Fibroblast of villous mesenchyme (primary cell): ENCODE measurements at regions not wholly inside any gene's neighbourhood (a gene's known extent, or its start where the extent isn't known, plus 50 kb on each side); places are given as distances from the start of the nearest gene placed in this dataset.

Experiments
- DNase-seq: peaks from one replicate; pipeline ENCODE4 v3.0.0-alpha.2; 2010; ENCODE audit warnings: low read depth
- H3K4me3 ChIP-seq: 2 replicates; pipeline ENCODE4 v1.5.1; 2011; ENCODE audit warnings: low read depth, mild to moderate bottlenecking, low read length
- TF ChIP-seq, protein P1 (sequence below): IDR thresholded peaks from 2 replicates; pipeline ENCODE4 v1.5.1; 2012; ENCODE audit warnings: low read depth, mild to moderate bottlenecking, low read length; ENCODE audit not compliant: insufficient read depth

GRCh38 chr2:71813315-71813714 is 334.3 kb downstream of the CYP26B1 start:
- H3K4me3 ChIP-seq: no peak overlapping the region
- TF ChIP-seq, protein P1, sequence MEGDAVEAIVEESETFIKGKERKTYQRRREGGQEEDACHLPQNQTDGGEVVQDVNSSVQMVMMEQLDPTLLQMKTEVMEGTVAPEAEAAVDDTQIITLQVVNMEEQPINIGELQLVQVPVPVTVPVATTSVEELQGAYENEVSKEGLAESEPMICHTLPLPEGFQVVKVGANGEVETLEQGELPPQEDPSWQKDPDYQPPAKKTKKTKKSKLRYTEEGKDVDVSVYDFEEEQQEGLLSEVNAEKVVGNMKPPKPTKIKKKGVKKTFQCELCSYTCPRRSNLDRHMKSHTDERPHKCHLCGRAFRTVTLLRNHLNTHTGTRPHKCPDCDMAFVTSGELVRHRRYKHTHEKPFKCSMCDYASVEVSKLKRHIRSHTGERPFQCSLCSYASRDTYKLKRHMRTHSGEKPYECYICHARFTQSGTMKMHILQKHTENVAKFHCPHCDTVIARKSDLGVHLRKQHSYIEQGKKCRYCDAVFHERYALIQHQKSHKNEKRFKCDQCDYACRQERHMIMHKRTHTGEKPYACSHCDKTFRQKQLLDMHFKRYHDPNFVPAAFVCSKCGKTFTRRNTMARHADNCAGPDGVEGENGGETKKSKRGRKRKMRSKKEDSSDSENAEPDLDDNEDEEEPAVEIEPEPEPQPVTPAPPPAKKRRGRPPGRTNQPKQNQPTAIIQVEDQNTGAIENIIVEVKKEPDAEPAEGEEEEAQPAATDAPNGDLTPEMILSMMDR: no peak
- no peak for DNase-seq

DNA sequence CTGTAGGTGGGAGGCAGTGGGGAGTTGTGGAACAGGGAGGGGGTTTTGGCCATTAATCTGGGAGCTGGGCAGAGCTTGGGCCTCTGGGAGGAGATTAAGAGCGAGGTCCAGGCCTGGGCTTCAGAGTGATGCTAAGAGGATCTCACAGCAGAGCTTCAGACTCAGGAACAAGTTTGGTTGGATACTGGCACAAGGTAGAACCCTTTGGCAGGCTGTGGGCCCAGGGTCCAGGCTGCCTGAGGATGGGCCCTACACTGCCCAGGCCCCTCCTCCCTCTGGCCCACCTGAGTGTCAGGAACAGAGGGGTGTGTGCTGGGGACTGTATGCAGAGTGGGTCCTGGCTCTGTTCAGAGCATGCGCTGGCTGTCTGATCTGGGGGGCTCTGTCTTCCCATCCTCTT is 334.9 kb downstream of the CYP26B1 start:
- H3K4me3 ChIP-seq: no peak overlapping the region
- TF ChIP-seq, protein P1: no peak
- DNase-seq: no peak

DNA sequence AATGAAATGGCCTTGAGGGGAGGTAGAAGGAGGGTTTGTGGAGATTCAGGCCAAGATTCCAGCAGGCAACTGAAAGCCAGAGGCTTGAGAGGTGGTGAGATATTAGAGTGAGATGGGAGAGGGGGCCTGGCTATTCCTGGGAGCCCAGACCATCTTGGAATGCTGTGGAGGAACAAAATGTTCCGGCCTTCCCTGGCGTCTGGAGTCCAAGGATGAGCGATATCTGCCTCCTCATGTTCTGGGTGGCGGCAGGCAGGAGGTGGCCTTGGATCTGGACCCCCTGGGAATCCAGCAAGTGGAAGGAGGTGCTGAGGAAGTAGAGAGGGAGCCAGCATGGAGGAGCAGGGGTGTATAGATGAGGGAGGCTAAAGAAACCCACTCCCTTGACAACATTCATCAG is 335.9 kb downstream of the CYP26B1 start:
- TF ChIP-seq, protein P1: no peak
- no peak overlapping the region for H3K4me3 ChIP-seq
- DNase-seq: no peak

GRCh38 chr2:71811157-71811556 is 336.5 kb downstream of the CYP26B1 start:
- H3K4me3 ChIP-seq: no peak overlapping the region
- no peak for DNase-seq
- TF ChIP-seq, protein P1: no peak

GRCh38 chr2:71807581-71808451 is 339.8 kb downstream of the CYP26B1 start:
- TF ChIP-seq, protein P1: no peak
- no peak overlapping the region for H3K4me3 ChIP-seq
- no peak for DNase-seq

DNA sequence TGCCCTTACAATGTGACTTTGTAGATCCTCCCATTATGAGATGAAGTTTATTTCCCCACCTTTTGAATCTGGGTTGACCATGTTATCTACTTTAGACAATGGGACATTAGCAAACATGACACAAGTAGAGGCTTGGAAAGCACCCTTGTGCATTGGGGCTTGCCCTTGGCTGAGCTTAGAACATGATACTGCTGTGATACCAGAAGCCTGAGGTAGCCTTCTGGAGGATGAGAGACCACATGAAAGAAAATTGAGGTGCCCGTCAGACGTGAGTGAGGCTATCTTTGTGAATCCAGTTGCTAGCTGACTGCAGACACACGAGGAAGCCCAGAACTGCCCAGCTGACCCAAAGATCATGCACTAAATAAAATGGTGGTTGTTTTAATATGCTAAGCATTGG is 341.2 kb downstream of the CYP26B1 start:
- no peak overlapping the region for H3K4me3 ChIP-seq
- TF ChIP-seq, protein P1: no peak
- no peak for DNase-seq
